PFSK-1 (cell line): ENCODE measurements at regions not wholly inside any gene's neighbourhood (a gene's known extent, or its start where the extent isn't known, plus 50 kb on each side); places are given as distances from the start of the nearest gene placed in this dataset.

Experiments
- FOXP2 ChIP-seq: optimal IDR thresholded peaks from 2 replicates; pipeline ENCODE3; 2011; ENCODE audit warnings: borderline replicate concordance, control low read depth, inconsistent platforms; ENCODE audit not compliant: insufficient read depth; ENCODE audit errors: extremely low read length, extremely low read depth
- POLR2AphosphoS5 ChIP-seq: IDR thresholded peaks from 2 replicates; pipeline ENCODE4 v1.6.1; 2012; ENCODE audit warnings: low read depth, mild to moderate bottlenecking, control low read depth, low read length, moderate library complexity
- SIN3A ChIP-seq: IDR thresholded peaks from 2 replicates; pipeline ENCODE4 v1.6.1; 2012; ENCODE audit warnings: mild to moderate bottlenecking, low read length, moderate library complexity, borderline replicate concordance; ENCODE audit not compliant: insufficient read depth
- TAF1 ChIP-seq: IDR thresholded peaks from 2 replicates; pipeline ENCODE4 v1.6.1; 2012; ENCODE audit warnings: low read length, control low read depth, borderline replicate concordance; ENCODE audit not compliant: insufficient read depth
- TF ChIP-seq, protein P1 (sequence below), 2 experiments: IDR thresholded peaks; 2 replicates each; pipeline versions ENCODE4 v1.6.1 to v1.8.0; 2011 to 2012; ENCODE audit warnings: low read depth in 2 of 2, low read length in 2 of 2, control low read depth in 1 of 2, inconsistent platforms in 1 of 2, mild to moderate bottlenecking in 1 of 2, moderate library complexity in 1 of 2; ENCODE audit not compliant: insufficient read depth in 1 of 2

- TF ChIP-seq, protein P1, sequence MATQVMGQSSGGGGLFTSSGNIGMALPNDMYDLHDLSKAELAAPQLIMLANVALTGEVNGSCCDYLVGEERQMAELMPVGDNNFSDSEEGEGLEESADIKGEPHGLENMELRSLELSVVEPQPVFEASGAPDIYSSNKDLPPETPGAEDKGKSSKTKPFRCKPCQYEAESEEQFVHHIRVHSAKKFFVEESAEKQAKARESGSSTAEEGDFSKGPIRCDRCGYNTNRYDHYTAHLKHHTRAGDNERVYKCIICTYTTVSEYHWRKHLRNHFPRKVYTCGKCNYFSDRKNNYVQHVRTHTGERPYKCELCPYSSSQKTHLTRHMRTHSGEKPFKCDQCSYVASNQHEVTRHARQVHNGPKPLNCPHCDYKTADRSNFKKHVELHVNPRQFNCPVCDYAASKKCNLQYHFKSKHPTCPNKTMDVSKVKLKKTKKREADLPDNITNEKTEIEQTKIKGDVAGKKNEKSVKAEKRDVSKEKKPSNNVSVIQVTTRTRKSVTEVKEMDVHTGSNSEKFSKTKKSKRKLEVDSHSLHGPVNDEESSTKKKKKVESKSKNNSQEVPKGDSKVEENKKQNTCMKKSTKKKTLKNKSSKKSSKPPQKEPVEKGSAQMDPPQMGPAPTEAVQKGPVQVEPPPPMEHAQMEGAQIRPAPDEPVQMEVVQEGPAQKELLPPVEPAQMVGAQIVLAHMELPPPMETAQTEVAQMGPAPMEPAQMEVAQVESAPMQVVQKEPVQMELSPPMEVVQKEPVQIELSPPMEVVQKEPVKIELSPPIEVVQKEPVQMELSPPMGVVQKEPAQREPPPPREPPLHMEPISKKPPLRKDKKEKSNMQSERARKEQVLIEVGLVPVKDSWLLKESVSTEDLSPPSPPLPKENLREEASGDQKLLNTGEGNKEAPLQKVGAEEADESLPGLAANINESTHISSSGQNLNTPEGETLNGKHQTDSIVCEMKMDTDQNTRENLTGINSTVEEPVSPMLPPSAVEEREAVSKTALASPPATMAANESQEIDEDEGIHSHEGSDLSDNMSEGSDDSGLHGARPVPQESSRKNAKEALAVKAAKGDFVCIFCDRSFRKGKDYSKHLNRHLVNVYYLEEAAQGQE (IDR thresholded peaks at IDR 0.05; ENCODE audit: insufficient read depth in 1 of 2, low read depth in 2 of 2, low read length in 2 of 2): no peak
- TF ChIP-seq POLR2AphosphoS5: no peak
- no peak for TF ChIP-seq FOXP2
- TF ChIP-seq SIN3A: no peak
- TF ChIP-seq TAF1: no peak
These were observed 400.9 kb downstream of the LRRC70 start for GRCh38 chr5:62979472-62979871.

DNA sequence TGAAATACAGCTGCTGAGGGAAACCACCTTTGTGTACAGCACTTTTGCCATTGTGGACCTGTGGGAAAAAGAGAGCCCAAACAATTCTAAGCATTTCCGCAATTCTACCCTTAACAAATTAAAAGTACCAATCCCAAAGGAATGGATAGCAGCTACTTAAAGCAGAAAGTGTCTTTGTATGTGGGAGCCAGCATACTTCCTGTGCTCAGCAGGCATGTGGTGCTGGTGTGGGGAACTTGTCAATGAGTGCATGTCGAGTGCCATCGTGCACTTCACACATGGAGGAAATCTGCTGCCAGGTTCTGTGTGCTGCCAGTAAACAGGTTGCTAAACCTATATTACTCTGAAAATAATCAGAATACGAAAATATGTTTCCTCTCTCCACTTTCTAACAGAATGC, 399.0 kb downstream of the LRRC70 start:
- TF ChIP-seq, protein P1 (IDR thresholded peaks at IDR 0.05; ENCODE audit: insufficient read depth in 1 of 2, low read depth in 2 of 2, low read length in 2 of 2): no peak
- TF ChIP-seq TAF1 (no peak), SIN3A (no peak), FOXP2 (no peak), POLR2AphosphoS5 (no peak)

DNA sequence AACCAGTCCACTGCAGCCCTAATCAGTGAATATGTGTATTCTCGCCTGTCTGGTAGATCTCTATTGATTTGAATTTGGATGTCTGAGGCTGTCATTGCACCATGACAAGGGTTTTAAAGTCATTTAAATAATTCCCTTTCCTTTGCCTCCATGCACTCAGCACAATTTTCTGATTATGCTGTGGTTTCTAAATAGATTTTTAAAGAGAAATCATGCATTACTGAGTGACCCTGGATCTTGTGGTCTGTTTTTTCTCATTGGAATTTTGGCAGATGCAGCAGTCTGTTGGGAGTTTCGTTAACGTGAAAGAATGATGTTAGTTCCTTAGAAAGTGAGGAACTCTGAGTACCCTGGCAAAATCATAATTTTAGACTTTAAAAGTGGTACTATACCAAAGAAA, 396.0 kb downstream of the LRRC70 start:
- TF ChIP-seq, protein P1 (IDR thresholded peaks at IDR 0.05; ENCODE audit: insufficient read depth in 1 of 2, low read depth in 2 of 2, low read length in 2 of 2): no peak
- no peak for TF ChIP-seq TAF1
- TF ChIP-seq POLR2AphosphoS5: no peak
- TF ChIP-seq FOXP2: no peak
- TF ChIP-seq SIN3A: no peak

GRCh38 chr5:62969409-62970120, 390.9 kb downstream of the LRRC70 start:
- TF ChIP-seq POLR2AphosphoS5 (no peak), TAF1 (no peak), SIN3A (no peak), FOXP2 (no peak)
- TF ChIP-seq, protein P1 (IDR thresholded peaks at IDR 0.05; ENCODE audit: insufficient read depth in 1 of 2, low read depth in 2 of 2, low read length in 2 of 2): no peak

GRCh38 chr5:62964428-62964827, 385.8 kb downstream of the LRRC70 start:
- TF ChIP-seq, protein P1 (IDR thresholded peaks at IDR 0.05; ENCODE audit: insufficient read depth in 1 of 2, low read depth in 2 of 2, low read length in 2 of 2): no peak
- TF ChIP-seq SIN3A: no peak
- no peak for TF ChIP-seq POLR2AphosphoS5
